IPS-NIHi11 (cell line): ENCODE measurements at regions not wholly inside any gene's neighbourhood (a gene's known extent, or its start where the extent isn't known, plus 50 kb on each side); places are given as distances from the start of the nearest gene placed in this dataset.

Experiments
- DNase-seq: peaks from one replicate; pipeline ENCODE4 v3.0.0; 2012; ENCODE audit warnings: mixed read lengths, low spot score

DNA sequence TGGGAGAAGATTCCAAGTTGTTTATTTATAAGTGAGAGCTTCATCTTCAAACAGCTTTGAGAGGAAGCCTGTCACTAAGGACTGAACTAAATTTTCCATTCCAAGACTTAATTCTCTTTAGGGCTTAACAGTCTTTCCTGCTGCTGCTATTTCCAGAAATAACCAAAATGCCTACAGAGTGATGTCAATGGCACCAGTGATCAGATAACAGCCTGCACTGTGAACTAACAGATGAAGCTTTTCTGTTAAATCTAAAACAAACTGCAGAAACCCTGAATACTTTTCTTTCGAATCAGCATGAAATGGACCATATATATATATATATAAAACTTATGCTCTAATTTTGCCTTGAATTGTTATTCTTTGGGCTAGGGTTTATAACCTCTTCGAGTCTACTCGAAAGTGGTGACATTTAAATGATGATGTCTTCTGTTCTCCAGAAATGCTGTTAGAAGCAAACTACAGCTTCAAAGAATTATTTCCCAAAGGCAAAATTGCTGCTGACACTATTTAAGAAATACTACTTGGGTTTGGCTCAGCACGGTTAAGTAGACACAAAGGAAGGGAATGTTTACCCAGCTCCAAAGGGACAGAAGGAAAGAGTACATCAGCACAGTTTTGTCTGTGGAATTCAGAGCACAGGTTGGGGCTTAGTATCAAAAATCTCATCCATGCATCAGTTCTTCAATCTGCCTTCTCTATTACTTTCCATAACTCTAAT, 238.5 kb upstream of the LRRN1 start:
- no peak for DNase-seq

DNA sequence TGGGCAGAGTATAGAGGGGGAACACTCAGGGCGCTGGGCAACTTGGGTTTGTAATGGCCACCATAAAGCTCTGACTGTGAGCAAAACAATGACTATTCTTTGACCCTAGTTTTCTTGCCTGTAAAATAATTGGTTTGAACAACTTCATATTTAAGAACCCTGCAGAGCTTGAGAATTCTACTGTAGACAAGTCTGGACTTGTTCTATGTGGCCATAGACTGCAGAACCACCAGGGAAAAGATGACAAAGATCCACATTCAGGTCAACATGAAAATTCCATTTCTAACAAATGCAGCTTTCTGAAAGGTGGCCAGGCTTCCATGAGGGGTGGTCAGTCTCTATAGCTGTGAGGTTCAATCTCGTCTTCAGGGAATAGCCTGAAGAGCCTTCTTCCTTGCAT, 239.4 kb upstream of the LRRN1 start:
- no peak for DNase-seq

DNA sequence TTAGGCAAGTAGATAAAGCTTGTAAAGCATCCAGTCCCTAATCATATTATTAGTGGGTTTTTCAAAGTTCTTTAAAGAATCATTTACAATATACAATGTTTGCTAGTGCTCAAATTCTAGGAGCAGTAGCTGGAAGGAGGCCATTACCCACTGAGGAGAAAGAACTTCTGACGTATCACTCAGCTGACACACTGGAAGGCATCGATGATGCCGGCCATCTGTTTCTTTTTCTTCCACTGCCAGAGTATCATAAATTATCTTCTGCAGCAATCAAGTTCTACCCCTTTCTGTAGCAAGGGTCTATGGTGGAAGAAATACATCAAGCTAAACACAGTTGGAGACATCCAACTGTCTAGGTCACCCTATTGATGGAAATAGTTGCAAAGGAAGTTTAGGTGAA, 243.2 kb upstream of the LRRN1 start:
- no peak for DNase-seq

DNA sequence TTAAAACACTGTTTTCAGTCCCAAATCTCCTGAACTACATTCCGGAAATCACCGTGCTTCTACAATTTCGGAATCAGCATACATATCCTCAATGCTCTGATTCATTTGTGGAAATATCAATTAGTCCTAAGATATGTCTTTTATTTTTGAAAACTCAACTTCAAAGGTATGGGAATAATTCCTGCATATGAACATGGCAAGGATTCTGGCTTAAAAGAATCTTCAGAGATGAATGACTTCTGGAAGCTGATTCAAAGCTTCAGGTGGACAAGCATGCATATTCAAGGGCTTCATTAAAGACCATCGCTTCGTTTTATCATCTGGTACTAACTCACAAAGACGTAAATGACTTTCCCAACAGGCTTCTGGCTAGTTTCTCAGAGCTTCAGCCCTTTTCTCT, 246.0 kb upstream of the LRRN1 start:
- DNase-seq = no peak

DNA sequence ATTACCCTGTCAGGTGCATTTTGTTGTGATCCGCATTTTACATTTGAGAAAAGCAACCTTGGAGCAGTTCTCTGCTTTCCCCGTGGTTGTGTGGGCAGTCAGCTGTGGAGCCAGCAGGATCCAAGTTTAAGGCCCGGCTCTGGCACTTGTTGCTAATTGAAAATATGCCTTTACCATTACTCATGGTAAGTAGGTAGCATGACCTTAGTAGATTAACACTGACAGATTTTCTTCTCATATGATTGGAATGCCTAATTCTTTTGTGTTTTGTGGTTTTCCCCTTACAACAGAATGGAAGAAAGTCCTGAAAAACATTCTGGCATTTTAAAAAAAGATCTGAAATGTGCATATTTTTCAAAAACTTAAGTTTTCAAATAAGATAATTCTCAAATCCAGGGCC, 246.5 kb upstream of the LRRN1 start:
- DNase-seq = no peak

DNA sequence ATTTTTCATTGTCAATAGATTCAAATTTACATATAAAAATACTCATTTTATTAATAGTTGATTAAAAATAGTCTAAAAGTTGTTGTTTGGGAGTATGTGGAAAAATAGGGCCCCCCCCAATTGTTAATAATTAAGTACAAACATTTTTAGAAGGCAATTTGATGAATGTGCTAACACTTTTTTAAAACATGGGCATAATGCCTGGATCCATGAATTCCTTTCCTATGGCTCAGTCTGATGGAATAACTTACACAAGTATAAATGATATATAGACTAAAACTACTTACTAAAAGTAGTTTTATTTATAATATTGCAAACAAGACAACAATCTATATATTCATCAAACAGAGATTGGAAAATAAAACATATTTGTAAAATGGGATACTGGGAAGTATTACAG, 247.2 kb upstream of the LRRN1 start:
- no peak for DNase-seq

DNA sequence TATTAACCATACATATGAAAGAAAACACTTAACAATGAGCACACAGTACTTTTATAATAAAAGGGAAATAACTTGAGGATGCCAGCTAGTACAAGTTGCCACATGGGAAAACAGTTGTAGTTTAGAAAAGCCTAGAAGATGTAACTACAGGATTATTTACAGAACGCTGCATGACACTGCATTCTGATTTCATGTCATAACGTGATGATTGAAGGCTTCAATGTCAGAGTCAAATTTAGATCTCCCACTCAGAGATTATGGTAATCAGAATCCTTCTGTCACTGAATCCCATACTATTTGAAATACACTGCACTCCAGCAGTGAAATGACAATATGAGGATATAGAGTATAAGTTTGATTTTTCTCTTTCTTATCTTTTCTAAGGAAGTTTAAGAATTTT, 253.9 kb upstream of the LRRN1 start:
- no peak for DNase-seq

DNA sequence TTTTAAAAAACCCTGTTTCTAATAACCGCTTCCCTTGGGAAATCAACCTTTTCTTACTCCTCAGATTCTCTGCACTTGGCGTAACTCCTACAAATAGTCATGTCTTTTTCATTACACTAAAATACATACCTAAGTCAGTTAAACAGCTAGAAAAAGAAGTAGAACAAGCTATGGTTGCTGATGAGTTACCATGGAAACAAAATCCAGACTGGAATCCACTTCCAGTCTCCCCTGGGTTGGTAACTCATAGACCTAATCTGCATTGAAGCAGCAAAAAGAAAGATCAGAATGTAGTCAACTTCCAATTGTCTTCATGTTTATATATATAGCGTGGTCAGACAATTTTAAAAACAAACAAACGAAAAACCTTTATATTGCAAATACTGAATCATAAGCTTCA, 260.8 kb upstream of the LRRN1 start:
- DNase-seq = no peak

DNA sequence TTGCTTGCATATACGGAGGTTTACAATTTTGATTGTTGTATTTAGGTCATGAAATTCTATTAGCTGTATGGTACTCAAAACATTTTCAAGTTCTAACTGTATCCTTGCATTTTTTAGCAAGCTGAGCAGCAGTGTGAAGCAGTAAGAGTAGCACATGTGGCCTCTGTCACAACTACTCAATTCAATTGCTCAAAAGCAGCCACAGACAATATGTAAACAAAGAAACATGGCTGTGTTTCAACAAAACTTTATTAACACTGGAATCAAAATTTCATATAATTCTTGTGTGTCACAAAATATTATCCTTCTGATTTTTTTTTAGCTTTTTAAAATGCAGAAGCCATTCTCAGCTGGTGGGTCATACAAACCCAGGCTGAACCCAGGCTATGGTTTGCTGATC, 266.7 kb upstream of the LRRN1 start:
- no peak for DNase-seq

DNA sequence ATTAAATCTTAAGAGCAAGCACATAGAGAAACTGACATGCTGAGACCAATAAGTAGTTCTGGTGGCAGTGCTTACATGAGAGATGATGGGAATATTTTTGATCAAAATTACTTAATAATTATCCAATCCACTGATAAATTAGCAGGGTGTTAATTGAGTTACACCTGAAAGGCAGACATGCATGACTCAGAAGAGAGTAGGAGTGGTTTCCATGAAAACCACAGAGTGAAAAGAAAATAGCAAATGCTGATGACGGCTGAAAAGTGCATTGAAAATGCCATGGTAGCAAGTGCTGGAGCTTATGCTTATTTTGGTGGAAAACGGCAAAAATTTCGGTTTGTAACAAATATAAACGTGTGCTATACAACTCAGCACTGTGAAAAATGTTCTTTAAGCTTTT, 267.8 kb upstream of the LRRN1 start:
- DNase-seq = no peak

DNA sequence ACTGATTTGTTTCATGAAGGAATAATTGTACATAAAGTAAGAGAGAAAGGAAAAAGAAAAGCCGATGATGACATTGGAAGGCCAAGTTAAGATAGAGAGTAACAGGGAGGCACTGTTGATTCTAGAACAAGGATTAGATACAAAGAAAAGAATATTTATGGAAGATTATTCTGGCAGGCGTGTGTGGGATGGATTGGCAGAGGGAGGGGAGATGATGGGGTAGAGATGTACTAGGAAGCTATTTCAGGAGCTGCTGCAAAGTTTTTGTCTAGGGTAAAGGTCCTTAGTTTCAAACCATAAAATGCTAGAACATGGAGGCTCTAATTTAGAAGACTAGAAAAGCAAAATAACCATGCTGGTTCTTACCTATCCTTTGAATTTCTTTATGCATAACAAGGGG, 280.0 kb upstream of the LRRN1 start:
- no peak for DNase-seq

DNA sequence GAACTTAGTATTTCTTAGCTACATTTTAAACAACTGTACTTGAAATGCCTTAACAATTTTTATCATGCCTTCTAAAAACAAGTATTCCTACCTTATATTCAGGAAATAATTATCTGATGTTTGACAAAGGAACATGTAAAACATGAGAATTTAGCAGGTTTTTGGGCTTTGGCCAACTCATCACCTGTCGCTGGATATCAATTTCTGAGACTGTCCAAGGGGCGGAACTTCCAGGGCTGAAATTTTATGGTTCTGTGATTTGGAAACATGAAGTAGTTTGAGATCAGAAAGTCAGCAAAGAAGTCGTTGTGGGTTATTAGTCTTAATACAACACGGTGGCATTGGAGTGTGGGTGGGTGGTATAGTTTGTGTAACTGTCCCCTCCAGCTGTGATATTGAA, 282.2 kb upstream of the LRRN1 start:
- no peak for DNase-seq

DNA sequence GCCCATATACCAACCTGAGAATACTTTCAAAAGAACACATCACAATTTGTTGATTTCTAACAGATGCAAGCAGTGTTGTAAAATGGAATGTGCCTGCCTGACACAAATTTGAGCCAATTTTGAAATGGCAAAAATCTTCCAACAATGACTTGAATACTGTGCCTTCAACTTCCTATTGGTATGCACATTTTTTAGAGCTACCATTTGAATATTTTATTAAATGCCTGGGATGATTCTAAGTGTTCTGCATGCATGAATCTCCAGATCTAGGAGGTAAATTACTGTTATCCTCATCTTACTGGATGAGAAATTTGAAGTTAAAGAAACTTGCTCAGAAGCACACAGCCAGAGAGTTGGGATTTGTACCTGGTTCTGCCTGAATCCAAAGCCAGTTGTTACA, 282.8 kb upstream of the LRRN1 start:
- no peak for DNase-seq

DNA sequence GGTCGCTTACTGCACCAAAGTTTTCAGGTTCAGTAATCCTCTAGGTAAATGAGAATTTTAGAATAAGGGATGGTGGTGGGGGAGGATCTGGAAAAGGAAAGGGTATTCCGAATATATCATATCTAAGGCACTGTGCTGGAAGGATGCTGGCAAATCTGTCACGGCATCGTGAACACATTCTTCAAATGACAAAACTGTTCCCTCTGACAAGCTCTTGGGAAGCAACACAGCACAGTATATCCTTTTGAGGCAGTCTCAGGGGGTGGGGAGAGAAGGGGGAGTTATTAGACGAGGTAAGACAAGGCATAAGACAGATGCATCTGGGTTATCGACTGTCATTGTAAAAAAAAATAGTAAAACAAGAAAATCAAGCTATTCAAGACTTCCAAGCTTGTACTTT, 289.6 kb upstream of the LRRN1 start:
- DNase-seq = no peak

DNA sequence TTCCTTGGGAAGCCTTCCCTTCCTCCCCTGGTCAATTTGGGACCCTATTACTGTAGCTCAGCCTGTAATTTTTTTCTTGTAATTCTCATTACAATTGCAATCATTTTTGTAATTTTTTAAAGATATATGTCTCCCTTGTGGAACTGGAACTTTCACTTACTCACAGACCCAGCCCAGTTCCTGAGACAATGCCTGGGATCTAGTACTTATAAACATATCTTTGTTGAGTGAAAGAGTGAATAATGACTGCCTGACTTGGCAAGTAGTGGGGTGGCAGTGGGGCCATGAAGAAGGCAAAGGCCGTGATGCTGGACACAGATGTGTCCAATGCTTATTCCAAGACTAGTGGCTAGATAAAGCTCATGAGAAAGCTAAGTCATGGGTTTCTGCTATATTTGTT, 294.5 kb upstream of the LRRN1 start:
- DNase-seq = no peak

DNA sequence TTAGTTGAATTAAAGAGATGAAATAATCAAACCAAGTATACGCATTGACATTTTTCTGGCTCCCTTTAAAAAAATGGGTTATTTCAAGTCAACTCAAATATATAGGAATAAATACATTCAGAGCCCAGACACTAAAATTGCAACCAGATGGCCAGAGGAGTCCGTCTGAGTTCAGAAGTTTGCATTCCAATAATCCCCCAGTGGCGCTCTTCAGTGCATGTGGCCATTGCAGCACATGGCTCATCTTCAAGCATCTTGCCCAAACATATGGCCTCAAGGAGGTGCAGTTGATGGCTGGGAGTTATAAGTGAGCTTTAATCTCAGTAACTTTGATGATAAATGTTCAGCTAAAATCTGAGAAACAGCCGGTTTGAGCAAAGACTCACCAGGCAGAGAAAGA, 295.8 kb upstream of the LRRN1 start:
- DNase-seq = no peak

DNA sequence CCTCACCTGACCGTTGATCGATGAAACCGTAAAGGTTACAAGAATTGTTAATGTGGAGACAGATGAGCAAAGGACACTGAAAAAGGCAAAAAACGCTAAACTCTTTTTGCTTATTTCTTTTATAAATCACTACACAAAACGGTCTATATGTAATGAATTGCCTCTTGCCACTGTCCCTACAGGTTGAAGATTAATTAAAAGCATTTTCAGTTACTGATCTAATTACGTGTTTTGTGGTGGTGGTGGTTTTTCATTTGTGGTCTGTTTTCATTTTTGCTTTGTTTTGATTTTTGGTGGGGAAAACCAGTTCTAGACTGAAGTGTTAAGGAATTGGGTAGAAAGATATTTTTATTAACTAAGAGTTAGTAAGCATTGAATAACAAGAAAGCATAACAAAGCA, 299.2 kb upstream of the LRRN1 start:
- DNase-seq = no peak

DNA sequence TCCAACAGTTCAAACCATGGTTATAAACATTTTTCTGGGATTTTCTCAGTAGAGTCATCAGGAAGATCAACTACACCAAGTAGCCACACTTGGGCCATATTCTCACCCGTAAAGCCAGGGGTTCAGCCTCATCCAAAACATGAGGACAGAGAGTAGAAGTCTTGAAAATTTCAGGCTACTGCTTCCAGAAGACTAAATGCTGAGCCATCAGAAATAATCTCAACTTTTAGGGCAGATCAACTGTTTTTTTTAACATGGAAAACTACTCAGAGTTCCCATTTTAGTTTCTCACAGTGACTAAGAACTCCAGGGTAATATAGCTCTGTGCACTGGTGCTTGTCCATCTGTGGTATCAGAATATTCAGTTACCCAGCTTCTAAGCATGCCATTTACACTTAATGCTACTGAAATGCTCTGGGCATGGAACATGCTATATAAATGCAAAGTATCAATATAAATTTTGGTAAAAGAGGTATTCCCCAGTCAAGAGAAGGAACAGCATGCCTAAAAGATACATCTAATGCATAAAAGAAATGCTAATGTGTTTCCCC, 300.1 kb upstream of the LRRN1 start:
- no peak for DNase-seq

DNA sequence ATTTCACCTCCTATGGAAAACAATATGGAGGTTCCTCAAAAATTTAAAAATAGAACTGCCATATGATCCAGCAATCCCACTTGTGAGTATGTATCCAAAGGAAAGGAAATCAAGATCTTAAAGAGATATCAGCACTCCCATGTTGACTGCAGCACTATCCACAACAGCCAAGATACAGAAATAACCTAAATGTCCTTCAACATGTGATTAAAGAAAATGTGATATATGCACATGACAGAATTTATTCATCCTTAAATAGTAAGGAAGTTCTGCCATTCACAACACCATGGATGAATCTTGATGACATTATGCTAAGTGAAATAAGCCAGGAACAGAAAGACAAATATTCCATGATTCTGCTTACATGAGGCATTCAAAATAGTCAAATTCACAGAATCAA, 303.6 kb upstream of the LRRN1 start:
- no peak for DNase-seq

DNA sequence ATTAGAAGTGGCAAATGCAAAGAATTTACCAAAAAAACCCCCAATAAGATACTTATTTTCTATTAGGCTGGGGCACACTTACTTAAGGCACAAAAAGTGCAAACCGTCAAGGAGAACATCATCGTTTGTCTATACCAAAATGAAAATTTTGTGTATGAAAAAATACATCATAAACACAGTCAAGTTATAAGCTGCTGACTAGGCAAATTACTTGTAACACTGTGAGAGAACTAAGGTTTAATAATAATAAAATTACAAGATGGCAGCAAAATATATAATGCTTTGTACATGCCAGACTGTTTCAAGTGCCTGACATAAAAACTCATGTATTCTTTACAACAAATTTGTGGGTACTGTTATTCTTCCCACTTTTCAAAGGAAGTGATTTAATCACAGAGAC, 297.2 kb upstream of the CRBN start:
- DNase-seq = no peak

DNA sequence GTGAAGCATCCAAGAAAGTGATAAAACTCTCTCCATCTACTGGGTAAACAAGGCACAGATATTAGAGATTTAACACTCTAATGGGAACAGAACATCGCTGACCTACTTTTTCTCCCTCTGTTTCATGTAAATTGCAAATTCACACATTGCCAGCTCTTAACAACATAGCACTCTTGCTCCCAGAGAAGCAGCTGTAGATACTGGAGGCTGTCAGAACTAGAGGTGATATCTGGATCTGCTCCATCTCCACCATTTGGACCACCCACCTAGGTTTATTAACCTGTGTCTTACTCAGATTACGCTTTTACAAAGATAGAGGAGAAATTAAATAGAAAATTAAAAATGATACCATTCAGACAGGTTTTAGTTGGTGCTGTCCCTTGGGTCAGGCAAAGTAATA, 289.1 kb upstream of the CRBN start:
- DNase-seq = no peak

DNA sequence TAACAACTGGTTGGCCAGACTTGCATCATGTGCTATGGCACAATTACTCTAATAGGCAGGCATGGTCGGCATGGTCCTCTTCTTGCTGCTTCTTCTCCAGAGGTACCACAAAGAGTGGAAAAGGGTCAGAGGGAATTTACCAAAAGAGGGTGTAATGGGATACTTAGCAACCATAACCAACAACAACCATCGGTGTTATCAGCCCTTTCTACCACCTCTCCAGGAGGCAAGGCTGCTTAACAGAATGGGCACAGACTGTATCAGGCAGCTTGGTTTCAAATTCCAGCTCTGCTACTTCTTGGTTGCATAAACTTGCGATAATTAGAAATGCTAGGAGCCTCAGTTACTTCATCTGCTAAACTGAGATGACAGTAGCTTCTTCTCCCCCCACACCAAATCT, 284.6 kb upstream of the CRBN start:
- DNase-seq = no peak

DNA sequence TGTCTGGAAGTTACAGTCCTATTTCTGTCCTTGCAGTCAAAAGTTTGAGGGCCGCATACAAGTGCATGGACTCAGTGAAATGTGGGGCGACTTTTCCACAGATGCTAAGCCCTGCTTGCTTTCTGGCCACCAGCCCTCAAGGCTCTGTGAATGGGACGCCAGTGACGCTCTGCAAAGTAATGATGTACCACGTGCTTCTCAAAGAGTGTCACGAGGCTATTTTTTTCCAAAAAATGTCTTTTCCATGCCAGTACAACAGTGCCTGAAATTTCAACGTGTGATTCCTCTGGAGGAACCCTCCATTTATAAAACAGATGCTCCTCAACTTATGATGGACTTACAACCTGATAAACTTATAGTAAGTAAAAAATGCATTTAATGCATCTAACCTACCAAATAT, 281.8 kb upstream of the CRBN start:
- DNase-seq = no peak

DNA sequence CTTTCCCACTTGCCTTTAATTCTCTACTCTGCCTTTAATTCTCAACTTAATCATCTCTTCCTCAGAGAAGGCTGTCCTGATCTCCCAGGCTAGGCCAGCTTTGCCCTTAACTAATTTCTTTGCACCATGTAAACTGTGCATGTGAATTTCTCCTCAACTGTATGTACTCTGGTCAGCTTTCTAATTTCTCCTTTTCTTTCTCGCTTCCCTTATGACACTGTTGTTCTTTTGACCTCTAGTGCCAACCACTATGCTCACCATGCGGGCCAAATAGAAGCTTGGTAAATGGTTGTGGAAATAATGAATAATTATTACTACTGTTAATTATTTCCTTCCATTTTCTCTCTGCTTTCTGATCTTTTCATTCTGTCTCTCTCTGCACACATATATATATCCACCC, 269.0 kb upstream of the CRBN start:
- DNase-seq = no peak

DNA sequence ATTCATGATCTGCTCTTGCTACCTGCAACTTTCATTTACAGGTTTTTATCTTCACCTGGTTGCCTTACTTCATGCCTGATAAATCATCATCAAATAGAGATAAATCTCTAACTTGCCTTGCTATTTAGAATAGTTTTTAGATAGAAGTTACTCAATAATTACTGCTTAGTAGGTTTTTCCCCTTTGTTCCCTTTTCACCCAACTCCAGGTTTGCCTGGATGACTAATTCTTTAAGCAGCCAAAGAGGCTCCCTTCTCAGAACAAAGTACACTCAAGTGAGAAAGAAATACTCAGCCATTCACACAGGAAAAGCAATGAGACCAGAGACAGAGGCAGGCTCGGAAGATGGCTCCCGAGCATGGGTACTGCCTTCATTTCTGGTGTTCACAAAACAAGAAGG, 268.1 kb upstream of the CRBN start:
- no peak for DNase-seq
